K562 (cell line): ENCODE measurements at regions not wholly inside any gene's neighbourhood (a gene's known extent, or its start where the extent isn't known, plus 50 kb on each side); places are given as distances from the start of the nearest gene placed in this dataset.
A peak's percentile ranks its signal among the peaks of the same experiment; 100 is the strongest.

Experiments
- CBFA2T3 ChIP-seq: fragments of 450-650 bp; IDR thresholded peaks from 2 replicates; pipeline ENCODE4 v1.6.1; 2017
- CREB3 ChIP-seq: fragments of 450-650 bp; conservative IDR thresholded peaks from 2 replicates; pipeline ENCODE4 v1.6.1; 2016; ENCODE audit warnings: missing genetic modification characterization, low read depth, mild to moderate bottlenecking, missing compliant biosample characterization, moderate library complexity
- HBP1 ChIP-seq: fragments of 450-650 bp; formaldehyde crosslinking; IDR thresholded peaks from 2 replicates; pipeline ENCODE4 v1.4.0; 2022; ENCODE audit warnings: missing genetic modification characterization
- HINFP ChIP-seq: fragments of 450-650 bp; conservative IDR thresholded peaks from 2 replicates; pipeline ENCODE4 v1.6.1; 2016; ENCODE audit warnings: missing genetic modification characterization, low read depth, mild to moderate bottlenecking, control low read depth, missing compliant biosample characterization
- JUND ChIP-seq, 2 experiments: IDR thresholded peaks; 2 replicates in 1 of 2; 3 replicates in 1 of 2; pipeline ENCODE4 v1.6.1; 2011; ENCODE audit warnings: borderline replicate concordance in 2 of 2, low read depth in 2 of 2, low read length in 2 of 2, improper control_type of control experiment in 1 of 2, missing biosample characterization in 1 of 2, missing genetic modification characterization in 1 of 2, missing genetic modification reagents in 1 of 2
- MAZ ChIP-seq, 2 experiments: fragments of 450-650 bp in 1 of 2; sonication (generic) in 1 of 2; formaldehyde crosslinking; IDR thresholded peaks in 1 of 2; conservative IDR thresholded peaks in 1 of 2; 2 replicates each; pipeline versions ENCODE4 v1.4.0 to v1.5.0; 2020; ENCODE audit warnings: mild to moderate bottlenecking in 1 of 2, missing genetic modification reagents in 1 of 2
- NCOA1 ChIP-seq: fragments of 450-650 bp; IDR thresholded peaks from 2 replicates; pipeline ENCODE4 v1.6.1; 2016; ENCODE audit warnings: low read depth
- NR4A1 ChIP-seq, 2 experiments: fragments of 250-450 bp in 1 of 2; fragments of 450-650 bp in 1 of 2; sonication (Bioruptor Pico) in 1 of 2; IDR thresholded peaks; 2 replicates each; pipeline versions ENCODE4 v1.4.0 to v1.6.1; 2016 to 2020; ENCODE audit warnings: mild to moderate bottlenecking in 2 of 2, missing compliant biosample characterization in 1 of 2, missing genetic modification characterization in 1 of 2, moderate library complexity in 1 of 2
- PATZ1 ChIP-seq: fragments of 250-450 bp; sonication (Bioruptor Pico); IDR thresholded peaks from 2 replicates; pipeline ENCODE4 v1.5.0; 2020; ENCODE audit warnings: mild to moderate bottlenecking, borderline replicate concordance
- POLR2AphosphoS2 ChIP-seq: IDR thresholded peaks from 2 replicates; pipeline ENCODE4 v1.6.1; 2012; ENCODE audit warnings: low read length, improper control_type of control experiment
- RBFOX2 ChIP-seq: fragments of 200-400 bp; formaldehyde crosslinking; IDR thresholded peaks from 2 replicates; pipeline ENCODE4 v1.6.1; 2017; ENCODE audit warnings: low read depth, mild to moderate bottlenecking, low read length, moderate library complexity
- SAFB ChIP-seq: fragments of 200-400 bp; formaldehyde crosslinking; IDR thresholded peaks from 2 replicates; pipeline ENCODE4 v1.6.1; 2017; ENCODE audit warnings: low read depth, low read length, borderline replicate concordance
- SMAD4 ChIP-seq: fragments of 250-450 bp; sonication (Bioruptor Pico); conservative IDR thresholded peaks from 2 replicates; pipeline ENCODE4 v1.8.0; 2021; ENCODE audit warnings: inconsistent platforms, mild to moderate bottlenecking, moderate library complexity
- SP2 ChIP-seq: IDR thresholded peaks from 2 replicates; pipeline ENCODE4 v1.6.1; 2011; ENCODE audit warnings: mild to moderate bottlenecking, low read depth, low read length, moderate library complexity; ENCODE audit not compliant: poor library complexity, severe bottlenecking; ENCODE audit errors: extremely low read depth
- SREBF1 ChIP-seq: fragments of 150-350 bp; IDR thresholded peaks from 2 replicates; pipeline ENCODE4 v1.6.1; 2014; ENCODE audit warnings: antibody characterized with exemption, low read depth, low read length, borderline replicate concordance
- YBX1 ChIP-seq: fragments of 450-650 bp; IDR thresholded peaks from 2 replicates; pipeline ENCODE4 v1.7.1; 2016; ENCODE audit warnings: mild to moderate bottlenecking
- ZNF408 ChIP-seq: fragments of 250-450 bp; sonication (Bioruptor Pico); IDR thresholded peaks from 2 replicates; pipeline ENCODE4 v1.4.0; 2020; ENCODE audit warnings: low read depth, mild to moderate bottlenecking, moderate library complexity
- ZNF57 ChIP-seq: fragments of 450-650 bp; formaldehyde crosslinking; IDR thresholded peaks from 2 replicates; pipeline ENCODE4 v1.4.0; 2020; ENCODE audit warnings: mild to moderate bottlenecking, moderate library complexity
- ZNF695 ChIP-seq: fragments of 450-650 bp; formaldehyde crosslinking; IDR thresholded peaks from 2 replicates; pipeline ENCODE4 v1.4.0; 2020; ENCODE audit warnings: mild to moderate bottlenecking, moderate library complexity
- ZNF780A ChIP-seq: fragments of 250-450 bp; sonication (Bioruptor Pico); IDR thresholded peaks from 2 replicates; pipeline ENCODE4 v1.5.0; 2021; ENCODE audit warnings: mild to moderate bottlenecking
- ZSCAN32 ChIP-seq: fragments of 450-650 bp; formaldehyde crosslinking; IDR thresholded peaks from 2 replicates; pipeline ENCODE4 v1.4.0; 2020; ENCODE audit warnings: mild to moderate bottlenecking, moderate library complexity

- no peak for TF ChIP-seq NR4A1 (CRISPR knock-in tag; IDR thresholded peaks at IDR 0.05)
- TF ChIP-seq NR4A1 (tag; IDR thresholded peaks at IDR 0.05), result 0 out of 2 replicates have a peak, but pooled peaks have one; percentile 22
- TF ChIP-seq ZNF695 (CRISPR knock-in tag), result no peak
- peak; percentile 33; the same call in 1 of the 2 replicates for TF ChIP-seq ZNF780A (CRISPR knock-in tag)
- TF ChIP-seq YBX1, result no peak
- TF ChIP-seq ZNF408 (CRISPR knock-in tag), result no peak
- TF ChIP-seq SAFB, result no peak
- TF ChIP-seq JUND (IDR thresholded peaks at IDR 0.05; ENCODE audit: borderline replicate concordance, low read depth, low read length), result peak; percentile 76
- TF ChIP-seq JUND (tag; IDR thresholded peaks at IDR 0.05; ENCODE audit: borderline replicate concordance, low read depth, low read length), result peak; percentile 73; the same call in 1 of the 3 replicates
- peak; percentile 87 for TF ChIP-seq RBFOX2
- 0 out of 2 replicates have a peak, but pooled peaks have one; percentile 26 for TF ChIP-seq ZSCAN32
- TF ChIP-seq SMAD4, result peak; percentile 100
- TF ChIP-seq ZNF57 (CRISPR knock-in tag), result no peak
- peak; percentile 97 for TF ChIP-seq CBFA2T3
- TF ChIP-seq HINFP (tag), result no peak
- no peak for TF ChIP-seq POLR2AphosphoS2
- peak; percentile 39 to 69; a peak in 3 of 4 replicates for TF ChIP-seq MAZ (CRISPR knock-in tag; conservative IDR thresholded peaks at IDR 0.05 in 1 of 2, IDR thresholded peaks at IDR 0.05 in 1 of 2)
- no peak for TF ChIP-seq SREBF1
- TF ChIP-seq SP2, result no peak
- TF ChIP-seq NCOA1, result peak; percentile 97
- TF ChIP-seq CREB3 (tag), result peak; percentile 38; the same call in 1 of the 2 replicates
- TF ChIP-seq HBP1 (CRISPR knock-in tag), result no peak
- no peak for TF ChIP-seq PATZ1 (CRISPR knock-in tag)
These were observed 606.5 kb downstream of the UQCRFS1 start (continued) for GRCh38 chr19:28606269-28607032.
